RPMI7951 (cell line): ENCODE measurements at regions not wholly inside any gene's neighbourhood (a gene's known extent, or its start where the extent isn't known, plus 50 kb on each side); places are given as distances from the start of the nearest gene placed in this dataset.
"Not testable (repeated sequence)": the region's sequence is repeated elsewhere in the genome, so short reads cannot be mapped to it uniquely, and the experiment has no call there.

Source experiments
- DNase-seq: peaks from one replicate; pipeline ENCODE4 v3.0.0-alpha.2; 2012; ENCODE audit warnings: low read depth

DNA sequence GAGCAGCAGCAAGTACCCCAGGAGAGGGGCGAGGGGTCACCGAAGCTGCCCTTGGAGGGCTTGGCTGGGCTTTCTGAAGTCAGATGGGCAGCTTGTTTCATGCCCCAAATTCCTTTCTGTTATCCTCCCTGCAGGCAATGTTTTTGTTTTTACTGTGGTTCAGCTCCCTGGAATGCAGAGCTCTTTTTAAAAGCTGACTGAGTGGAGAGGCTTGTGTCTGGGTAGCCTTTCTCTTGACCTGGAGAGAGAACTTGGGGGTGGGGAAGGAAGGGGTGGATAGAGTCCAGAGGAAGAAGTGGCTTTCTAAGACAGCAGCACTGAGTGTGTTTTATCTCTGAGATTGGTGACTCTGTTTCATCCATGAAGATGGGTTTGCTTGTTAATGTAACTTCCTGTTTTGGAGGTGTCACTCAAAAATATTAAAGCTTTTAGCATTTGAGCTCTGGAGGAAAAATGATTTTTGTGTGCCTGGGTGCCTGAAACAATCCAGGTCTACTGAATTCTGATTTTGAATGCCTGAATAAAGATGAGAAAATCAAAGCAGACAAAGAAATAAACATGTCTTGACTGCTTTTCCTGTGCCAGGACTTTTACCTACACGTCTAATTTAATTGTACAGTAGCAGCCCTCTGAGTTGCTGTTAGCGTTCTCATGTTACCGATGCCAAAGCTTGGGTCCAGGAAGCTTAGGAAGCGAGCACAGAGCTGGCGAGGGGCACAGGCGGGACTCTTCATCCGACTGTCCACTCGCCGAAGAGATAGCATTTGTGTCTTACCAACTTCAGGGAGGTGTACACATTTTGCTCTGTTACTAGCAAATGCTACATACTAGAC lies 78.2 kb upstream of the EEF1E1 start:
- peak; percentile 67 for DNase-seq

DNA sequence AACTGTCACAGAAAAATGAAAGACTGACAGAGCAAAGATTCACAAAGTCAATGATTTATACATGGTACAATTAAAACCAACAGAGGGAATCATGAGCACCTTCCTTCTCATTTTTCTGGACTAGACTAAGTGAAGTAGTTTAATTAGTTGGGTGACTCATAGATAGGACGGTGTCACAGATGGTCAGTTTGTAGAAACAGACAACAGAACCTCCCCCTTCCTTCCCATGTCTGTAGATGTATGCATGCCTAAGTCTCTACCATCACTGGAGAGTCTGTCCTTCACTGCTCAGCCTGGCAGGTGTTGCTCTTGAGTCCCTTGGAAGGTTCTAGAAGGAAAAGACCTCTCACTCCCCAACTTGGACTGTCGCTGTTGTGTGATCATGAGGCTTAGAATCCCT lies 75.4 kb upstream of the EEF1E1 start:
- DNase-seq = peak; percentile 39

GRCh38 chr6:8175046-8175777 lies 72.9 kb upstream of the EEF1E1 start:
- DNase-seq = no peak

DNA sequence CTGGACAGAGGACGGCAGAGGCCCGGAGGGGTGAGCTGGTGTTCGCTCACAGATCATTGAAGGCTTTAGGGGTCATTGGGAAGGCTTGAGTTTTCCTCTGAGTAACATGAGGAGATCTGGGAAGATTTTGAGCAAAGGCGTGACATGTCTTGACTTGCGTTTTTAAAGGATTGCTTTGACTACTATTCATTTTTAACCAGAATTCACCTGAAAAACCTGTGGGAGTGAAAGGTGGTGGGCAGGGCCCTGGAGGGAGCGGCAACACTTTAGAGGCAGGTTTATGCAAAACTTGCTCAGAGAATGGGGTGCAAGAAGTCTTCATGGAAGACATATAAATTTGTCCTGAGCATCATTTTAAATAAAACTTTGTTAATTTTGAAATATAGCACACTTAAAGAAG lies 72.2 kb upstream of the EEF1E1 start:
- DNase-seq = no peak

DNA sequence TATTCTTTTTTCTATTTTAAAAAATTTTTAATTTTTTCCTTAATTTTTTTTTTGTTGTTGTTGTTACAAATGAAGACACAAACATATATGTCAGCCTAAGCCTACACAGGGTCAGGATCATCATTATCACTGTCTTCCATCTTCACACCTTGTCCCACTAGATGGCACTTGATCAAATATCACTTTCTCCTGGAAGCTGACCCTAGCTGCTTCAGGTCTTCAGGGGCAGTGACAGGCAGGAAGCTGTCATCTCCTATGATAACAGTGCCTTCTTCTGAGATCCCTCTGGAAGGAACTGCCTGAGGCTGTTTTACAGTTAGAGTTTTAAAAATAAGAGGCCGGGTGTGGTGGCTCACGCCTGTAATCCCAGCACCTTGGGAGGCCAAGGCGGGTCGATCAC lies 70.2 kb upstream of the EEF1E1 start:
- no peak for DNase-seq

DNA sequence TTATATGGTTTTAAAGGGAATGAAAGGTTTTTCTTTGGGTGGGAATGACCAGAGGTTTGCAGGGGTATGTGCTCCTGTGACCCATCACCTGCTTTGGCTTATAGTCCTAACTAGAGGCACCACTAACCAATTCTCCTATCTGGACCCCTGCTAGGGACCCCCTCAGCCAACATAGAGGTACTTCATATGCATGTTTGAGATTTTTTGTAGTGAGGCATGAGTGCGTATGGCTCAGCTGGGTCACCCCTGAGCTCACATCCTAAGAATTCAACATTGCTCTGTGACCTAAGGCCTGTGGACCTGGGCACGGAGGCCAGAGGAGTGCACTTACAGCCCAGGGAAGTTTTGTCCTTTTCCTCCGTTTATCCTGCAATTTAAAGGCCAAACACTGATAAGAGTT lies 68.4 kb upstream of the EEF1E1 start:
- no peak for DNase-seq

DNA sequence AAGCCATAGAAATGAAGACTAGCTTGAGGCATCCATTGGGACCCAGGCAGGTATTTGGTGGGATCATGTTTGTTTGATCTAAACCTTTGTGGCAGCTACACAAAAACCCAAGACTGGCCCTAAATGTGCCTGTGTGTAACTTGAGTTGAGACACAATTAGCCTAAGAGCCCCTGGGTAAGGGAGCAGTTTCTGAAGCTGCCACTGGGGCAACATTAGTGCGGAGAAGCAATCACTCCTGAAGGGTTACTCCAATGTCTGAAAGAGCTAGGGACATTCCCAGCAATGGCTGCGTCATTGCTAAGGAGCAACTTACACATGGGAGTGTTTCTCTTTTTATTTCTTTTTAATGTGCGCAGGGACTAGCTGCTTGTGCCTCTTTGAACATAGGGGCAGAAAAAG lies 67.9 kb upstream of the EEF1E1 start:
- DNase-seq = no peak

DNA sequence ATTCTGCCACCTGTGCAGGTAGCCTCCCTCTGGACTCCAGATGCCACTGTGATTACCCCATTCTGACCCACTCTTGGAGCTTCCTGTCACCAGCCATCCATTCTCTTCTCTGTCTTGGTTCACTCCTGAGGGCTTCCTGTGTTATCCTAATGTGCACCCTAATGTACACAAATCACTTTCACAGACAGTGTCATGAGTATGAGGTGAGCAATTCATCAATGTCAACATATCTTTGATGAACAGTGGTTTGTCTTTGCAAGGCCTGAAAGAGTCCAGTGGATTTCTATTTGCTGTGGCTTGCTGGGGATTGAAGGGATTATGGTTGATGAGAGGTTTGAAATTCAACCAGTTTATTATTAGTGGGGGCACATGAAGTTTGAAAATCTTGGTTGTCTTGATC lies 63.8 kb upstream of the EEF1E1 start:
- DNase-seq = no peak

DNA sequence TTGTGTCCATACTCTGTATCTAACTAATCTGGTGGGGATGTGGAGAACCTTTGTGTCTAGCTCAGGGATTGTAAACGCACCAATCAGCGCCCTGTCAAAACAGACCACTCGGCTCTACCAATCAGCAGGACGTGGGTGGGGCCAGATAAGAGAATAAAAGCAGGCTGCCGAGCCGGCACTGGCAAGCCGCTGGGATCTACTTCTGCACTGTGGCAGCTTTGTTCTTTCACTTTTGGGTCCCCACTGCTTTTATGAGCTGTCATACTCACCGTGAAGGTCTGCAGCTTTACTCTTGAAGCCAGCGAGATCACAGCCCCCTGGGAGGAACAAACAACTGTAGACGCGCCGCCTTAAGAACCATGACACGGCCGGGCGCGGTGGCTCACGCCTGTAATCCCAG lies 62.7 kb upstream of the EEF1E1 start:
- not testable (repeated sequence) for DNase-seq

- DNase-seq = not testable (repeated sequence)
These were observed 61.9 kb upstream of the EEF1E1 start for GRCh38 chr6:8164281-8164680.

DNA sequence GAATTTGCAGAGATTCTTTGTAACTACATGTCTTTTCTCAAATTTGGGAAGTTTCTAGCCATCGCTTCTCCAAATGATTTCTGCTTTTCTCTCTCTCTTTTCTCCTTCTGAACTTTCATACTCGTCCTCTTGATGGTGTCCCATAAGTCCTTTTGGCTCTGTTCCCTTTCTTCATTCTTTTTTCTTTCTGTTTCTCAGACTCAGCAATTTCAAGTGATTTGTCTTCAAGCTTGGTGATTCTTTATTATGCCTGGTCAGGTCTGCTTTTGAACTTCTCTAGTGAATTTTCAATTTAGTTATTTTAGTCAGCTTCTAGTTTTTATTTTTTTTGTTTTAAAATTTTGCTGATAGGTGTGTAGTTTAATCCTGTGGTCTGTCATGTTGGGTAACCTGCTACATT lies 57.6 kb upstream of the EEF1E1 start:
- DNase-seq = no peak

DNA sequence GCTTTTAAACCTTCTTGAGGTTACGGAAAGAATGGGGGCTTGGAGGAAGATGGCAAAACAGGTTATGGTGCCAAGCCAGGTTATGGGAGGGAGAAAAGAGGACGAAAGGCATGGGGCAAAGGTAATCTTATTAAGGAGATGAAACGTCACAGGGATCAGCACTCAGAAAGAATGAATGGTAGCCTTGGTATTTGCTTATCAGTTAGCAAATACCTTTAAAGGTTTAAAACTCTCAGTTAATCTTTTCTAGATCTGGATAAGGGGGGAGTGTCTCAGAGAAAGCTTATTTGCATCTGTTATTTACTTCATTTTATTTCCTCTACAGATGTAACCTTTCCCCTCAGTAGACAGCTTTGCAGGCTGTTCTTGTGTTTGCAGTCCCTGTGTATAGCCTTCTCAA lies 55.5 kb upstream of the EEF1E1 start:
- DNase-seq = no peak

DNA sequence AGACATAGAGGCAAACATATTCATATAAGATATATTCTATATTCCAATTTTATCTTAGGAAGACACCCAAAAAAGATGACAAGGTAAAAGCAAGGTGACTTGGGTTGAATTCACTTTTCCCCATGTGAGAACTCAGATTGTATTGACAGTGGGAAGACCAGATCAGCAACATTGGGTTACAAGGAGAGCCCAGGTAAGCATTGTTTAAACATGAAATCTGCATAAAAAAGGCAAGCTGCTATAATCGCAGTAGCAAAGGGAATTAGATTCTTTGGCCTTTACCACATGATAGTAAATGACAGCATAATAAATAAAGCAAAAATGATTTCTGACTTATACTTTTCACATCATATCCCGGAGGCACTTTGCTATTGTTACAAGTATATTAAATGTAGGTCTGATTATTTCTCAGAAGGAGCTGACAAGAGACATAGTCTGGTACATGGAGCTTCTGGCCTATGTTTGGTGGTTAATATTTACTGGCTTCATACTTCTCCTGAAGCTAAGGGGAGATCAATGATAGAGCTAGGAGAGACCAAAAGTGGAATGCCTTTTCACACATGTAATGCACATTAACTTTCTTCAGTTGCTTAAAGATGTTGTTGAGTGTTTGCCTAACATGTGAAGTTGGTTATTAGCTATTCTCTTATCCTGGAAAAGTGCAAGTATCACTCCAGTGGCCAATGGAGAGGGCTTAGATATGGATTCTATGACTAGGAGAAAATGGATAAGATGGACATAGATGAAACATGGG lies 53.1 kb upstream of the EEF1E1 start:
- DNase-seq = no peak
